ENCODE measurements at regions not wholly inside any gene's neighbourhood (a gene's known extent, or its start where the extent isn't known, plus 50 kb on each side); places are given as distances from the start of the nearest gene placed in this dataset.

GRCh38 chr4:95982516-95982915 lies 142.6 kb downstream of the PDHA2 start:
- TF ChIP-seq EZH2 (IDR thresholded peaks at IDR 0.05; ENCODE audit: borderline replicate concordance, low read depth, low read length, poor library complexity, severe bottlenecking), result no peak
- no peak for TF ChIP-seq CTCF (conservative IDR thresholded peaks at IDR 0.05; ENCODE audit: low read depth, low read length)

Measured in A673 (cell line).